ENCODE measurements at regions not wholly inside any gene's neighbourhood (a gene's known extent, or its start where the extent isn't known, plus 50 kb on each side); places are given as distances from the start of the nearest gene placed in this dataset.
"Not testable (repeated sequence)": the region's sequence is repeated elsewhere in the genome, so short reads cannot be mapped to it uniquely, and the experiment has no call there.

GRCh38 chr11:47928426-47928825 lies 51.9 kb upstream of the PTPRJ start:
- no peak for DNase-seq

GRCh38 chr11:47924184-47924691 lies 56.1 kb upstream of the PTPRJ start:
- DNase-seq: no peak

DNA sequence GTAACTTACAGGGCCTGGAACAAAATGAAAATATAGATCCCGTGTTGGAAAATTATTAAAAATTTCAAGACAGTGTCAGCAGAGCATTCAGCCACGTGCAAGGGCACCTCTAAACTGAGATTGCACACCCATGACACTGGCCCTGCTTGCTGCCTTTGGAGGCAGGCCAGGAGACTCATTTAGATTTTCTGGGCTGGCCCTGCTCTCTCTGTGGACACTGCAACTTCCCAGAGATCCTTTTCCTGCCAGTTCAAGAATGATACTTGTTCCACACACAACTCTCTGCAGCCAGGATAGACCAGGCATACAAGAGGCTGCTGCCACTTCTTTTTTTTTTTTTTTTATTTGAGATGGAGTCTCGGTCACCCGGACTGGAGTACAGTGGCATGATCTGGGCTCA lies 56.7 kb upstream of the PTPRJ start:
- DNase-seq: no peak

- not testable (repeated sequence) for DNase-seq
Observed at GRCh38 chr11:47921080-47921555, 59.2 kb upstream of the PTPRJ start.

DNA sequence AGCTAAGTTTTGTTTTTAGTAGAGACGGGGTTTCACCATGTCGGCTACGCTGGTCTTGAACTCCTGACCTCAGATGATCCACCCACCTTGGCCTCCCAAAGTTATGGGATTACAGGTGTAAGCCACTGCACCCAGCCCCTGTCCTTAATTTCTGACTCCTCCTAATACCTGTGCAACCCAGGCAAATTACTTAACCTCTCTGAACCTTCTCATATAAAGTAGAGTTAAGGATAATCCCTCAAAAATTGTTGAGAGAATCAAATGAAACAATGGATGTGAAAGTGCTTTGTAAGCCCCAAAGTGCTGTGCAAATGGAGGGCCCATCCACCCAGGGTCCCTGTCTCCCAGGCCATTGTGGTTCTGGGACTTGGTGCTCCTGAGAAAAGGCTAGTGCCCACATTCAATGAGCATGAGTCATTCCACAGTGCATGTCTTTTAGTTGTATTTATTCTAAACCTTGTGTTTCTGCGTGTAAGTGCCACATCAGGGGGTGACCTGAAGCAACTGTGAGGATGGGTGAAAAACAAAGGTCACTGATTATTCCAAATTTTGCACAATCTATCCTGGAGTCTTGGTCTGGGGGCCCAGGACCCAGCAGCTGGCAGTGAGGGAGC lies 61.4 kb upstream of the PTPRJ start:
- no peak for DNase-seq

DNA sequence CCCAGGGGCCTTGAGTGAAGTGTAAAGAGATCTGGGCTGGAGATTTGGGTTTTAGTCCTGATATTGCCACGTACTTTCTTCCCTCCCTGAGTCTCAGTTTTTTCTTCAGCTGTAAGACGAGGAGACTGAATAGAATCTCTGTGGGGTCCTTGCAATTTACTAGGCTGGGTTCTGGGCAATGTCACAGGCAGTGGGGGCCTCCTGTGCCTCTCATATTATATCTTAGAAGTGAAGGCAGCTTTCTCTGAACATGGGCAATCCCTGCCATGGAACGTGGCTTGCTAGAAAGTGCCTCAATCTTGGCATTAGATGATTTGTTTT lies 62.0 kb upstream of the PTPRJ start:
- DNase-seq: no peak

DNA sequence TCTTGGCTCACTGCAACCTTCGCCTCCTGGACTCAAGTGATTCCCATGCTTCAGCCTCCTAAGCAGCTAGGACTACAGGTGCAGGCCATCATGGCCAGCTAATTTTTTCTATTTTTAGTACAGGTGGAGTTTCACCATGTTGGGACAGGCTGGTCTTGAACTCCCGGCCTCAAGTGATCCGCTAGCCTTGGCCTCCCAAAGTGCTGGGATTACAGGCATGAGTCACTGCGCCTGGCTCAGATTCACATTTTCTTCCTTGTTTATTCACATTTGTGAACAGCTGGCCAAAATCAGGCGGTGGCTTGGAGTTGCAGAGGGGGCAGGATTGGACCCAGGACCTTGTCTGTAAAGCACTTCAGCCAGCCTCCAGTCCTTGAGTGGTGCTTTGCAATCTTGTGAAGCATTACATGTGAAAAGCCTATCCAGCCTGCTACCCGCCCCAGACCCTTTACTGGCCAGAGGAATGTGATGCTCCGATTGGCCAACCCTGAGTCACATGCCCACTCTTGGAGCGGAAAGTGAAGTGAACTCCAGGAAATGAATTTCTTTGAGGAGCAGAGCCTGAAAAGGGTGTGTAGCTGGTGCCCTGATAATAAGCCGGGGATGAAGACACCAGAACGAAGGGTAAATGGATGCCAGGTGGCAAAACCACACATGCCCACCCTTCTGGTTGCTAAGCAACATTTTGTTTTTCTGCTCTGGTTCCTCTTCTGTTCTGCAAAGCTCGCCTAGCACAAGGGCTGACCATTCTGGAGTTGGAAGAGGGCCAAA lies 62.6 kb upstream of the PTPRJ start:
- no peak for DNase-seq

- no peak for DNase-seq
Observed at GRCh38 chr11:47916361-47916841, 64.0 kb upstream of the PTPRJ start.

GRCh38 chr11:47915783-47916182 lies 64.6 kb upstream of the PTPRJ start:
- no peak for DNase-seq

- DNase-seq: peak; percentile 23
Observed at GRCh38 chr11:47915374-47915773, 65.0 kb upstream of the PTPRJ start.

- DNase-seq: no peak
Observed at GRCh38 chr11:47914743-47915142, 65.6 kb upstream of the PTPRJ start.

- no peak for DNase-seq
Observed at GRCh38 chr11:47913529-47914244, 65.5 kb upstream of the NUP160 start.

GRCh38 chr11:47912843-47913437 lies 64.8 kb upstream of the NUP160 start:
- no peak for DNase-seq

DNA sequence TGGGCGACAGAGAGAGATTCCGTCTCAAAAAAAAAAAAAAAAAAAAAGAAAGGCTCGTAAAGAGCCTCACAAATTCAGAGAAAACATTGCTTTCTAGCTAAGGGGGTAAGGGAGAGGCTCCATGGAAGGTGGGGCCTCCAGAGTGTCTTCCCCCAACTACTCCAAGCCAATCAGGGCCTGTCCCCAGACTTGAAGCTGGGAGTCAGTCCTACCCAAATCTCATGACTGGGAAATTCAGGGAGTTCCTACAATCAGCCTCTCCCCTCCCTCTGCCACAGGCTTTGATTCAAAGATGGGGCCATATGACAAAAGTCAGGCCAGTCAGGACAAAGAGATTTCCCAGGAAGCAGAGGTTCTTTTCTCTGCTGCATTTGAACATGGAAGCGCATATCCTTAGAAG lies 63.0 kb upstream of the NUP160 start:
- no peak for DNase-seq

DNA sequence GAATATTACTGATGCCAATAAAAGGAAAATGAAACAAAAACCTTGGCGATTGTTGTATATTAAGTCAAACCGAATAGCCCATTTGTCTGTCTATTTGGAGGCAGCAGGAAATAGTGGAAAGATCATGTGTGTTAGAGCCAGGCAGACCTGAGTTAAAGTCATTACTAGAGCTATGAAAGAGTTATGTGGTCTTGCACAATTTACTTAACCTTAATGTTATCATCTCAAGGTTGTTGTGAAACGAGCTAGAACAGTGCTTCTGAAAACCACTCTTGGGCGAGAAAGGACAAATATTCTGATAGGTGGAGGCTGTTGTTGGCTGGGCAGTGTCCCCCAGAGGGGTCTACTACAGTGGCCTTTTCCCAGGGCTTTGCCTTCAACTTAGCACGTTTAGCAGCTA lies 60.0 kb upstream of the NUP160 start:
- DNase-seq: no peak

DNA sequence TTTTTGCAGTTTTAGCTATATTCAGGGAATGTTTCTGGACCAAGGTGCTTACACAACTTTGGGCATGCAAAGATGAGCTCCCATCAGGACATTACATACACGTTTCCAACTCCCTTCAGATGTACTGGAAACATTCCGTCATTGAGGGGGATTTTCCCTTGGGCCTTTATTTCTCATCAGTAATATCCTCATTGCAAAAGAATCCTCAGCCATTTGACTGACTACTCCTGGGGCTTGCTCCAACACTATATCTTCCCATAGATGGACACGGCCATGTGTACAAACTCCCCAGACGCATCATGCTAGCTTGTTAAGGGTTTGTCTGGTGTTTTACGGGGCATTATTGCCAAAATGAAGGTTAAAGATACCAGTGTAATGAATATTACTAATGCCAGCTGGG lies 59.3 kb upstream of the NUP160 start:
- no peak for DNase-seq

DNA sequence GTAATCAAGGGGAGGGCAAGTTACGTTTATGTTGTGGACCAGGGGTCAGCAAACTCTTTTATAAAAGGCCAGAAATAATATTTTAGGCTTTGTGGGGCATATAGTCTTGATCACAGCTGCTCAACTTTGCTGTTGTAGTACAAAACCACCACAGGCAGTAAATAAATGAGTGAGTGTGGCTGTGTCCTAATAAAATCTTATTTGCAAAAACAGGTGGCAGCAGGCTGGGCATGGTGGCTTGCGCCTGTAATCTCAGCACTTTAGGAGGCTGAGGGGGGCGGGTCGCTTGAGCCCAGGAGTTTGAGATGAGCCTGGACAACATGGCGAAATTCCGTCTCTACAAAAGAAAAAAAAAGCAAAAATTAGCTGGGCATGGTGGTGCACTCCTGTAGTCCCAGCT lies 57.9 kb upstream of the NUP160 start:
- DNase-seq: no peak

GRCh38 chr11:47905358-47906059 lies 57.4 kb upstream of the NUP160 start:
- DNase-seq: no peak

- no peak for DNase-seq
Observed at GRCh38 chr11:47904808-47905207, 56.7 kb upstream of the NUP160 start.

DNA sequence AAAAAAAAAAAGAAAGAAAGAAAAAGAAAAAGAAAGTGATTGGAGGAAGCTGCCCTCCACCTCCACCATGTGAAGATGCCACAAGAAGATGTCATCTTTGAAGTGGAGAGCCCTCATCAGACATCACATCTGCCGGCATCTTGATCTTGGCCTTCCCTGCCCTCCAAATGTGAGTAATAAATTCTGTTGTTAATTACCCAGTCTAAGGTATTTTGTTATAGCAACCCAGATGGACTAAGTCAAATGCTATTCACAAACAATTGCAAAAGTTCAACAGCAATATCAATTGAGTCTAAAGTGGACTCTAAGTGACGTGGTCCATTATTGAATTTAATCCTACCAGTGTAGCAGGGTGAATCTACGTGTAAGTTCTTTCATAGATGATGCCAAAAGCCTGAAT lies 55.9 kb upstream of the NUP160 start:
- DNase-seq: no peak

GRCh38 chr11:47899801-47900200 lies 51.7 kb upstream of the NUP160 start:
- DNase-seq: no peak
